Activated naive CD4-positive, alpha-beta T cell treated with anti-CD3 and anti-CD28 coated beads, Interleukin-2, amount 50 U/mL, for 16 hours (primary cell): ENCODE measurements at regions not wholly inside any gene's neighbourhood (a gene's known extent, or its start where the extent isn't known, plus 50 kb on each side); places are given as distances from the start of the nearest gene placed in this dataset.
"Not testable (repeated sequence)": the region's sequence is repeated elsewhere in the genome, so short reads cannot be mapped to it uniquely, and the experiment has no call there.

Experiments used
- DNase-seq: peaks from one replicate; pipeline ENCODE4 v3.0.0-alpha.2; 2020

- DNase-seq: no peak
These were observed 101.8 kb downstream of the NFKBIZ start for GRCh38 chr3:101950985-101951733.

- DNase-seq: no peak
These were observed 105.0 kb downstream of the NFKBIZ start for GRCh38 chr3:101954361-101954760.

- no peak for DNase-seq
These were observed 105.6 kb downstream of the NFKBIZ start for GRCh38 chr3:101954936-101955335.

GRCh38 chr3:101962055-101962454 is 112.7 kb downstream of the NFKBIZ start:
- no peak for DNase-seq

- peak; percentile 41 for DNase-seq
These were observed 114.6 kb downstream of the NFKBIZ start for GRCh38 chr3:101963902-101964362.

- DNase-seq: no peak
These were observed 115.5 kb downstream of the NFKBIZ start for GRCh38 chr3:101964861-101965260.

GRCh38 chr3:101966226-101966625 is 116.9 kb downstream of the NFKBIZ start:
- no peak for DNase-seq

GRCh38 chr3:101970212-101970611 is 120.9 kb downstream of the NFKBIZ start:
- no peak for DNase-seq

GRCh38 chr3:101970905-101971304 is 121.6 kb downstream of the NFKBIZ start:
- DNase-seq: no peak

- no peak for DNase-seq
These were observed 123.3 kb downstream of the NFKBIZ start for GRCh38 chr3:101972430-101973162.

- DNase-seq: no peak
These were observed 123.8 kb downstream of the NFKBIZ start for GRCh38 chr3:101973163-101973505.

GRCh38 chr3:101975415-101975814 is 126.1 kb downstream of the NFKBIZ start:
- not testable (repeated sequence) for DNase-seq

GRCh38 chr3:101976473-101976872 is 127.2 kb downstream of the NFKBIZ start:
- DNase-seq: no peak

GRCh38 chr3:101978348-101978747 is 129.0 kb downstream of the NFKBIZ start:
- no peak for DNase-seq

- DNase-seq: no peak
These were observed 129.7 kb downstream of the NFKBIZ start for GRCh38 chr3:101979033-101979432.

- DNase-seq: no peak
These were observed 135.0 kb downstream of the NFKBIZ start for GRCh38 chr3:101984356-101984755.

GRCh38 chr3:101988596-101988995 is 139.3 kb downstream of the NFKBIZ start:
- no peak for DNase-seq

GRCh38 chr3:101989578-101990200 is 140.4 kb downstream of the NFKBIZ start:
- no peak for DNase-seq

GRCh38 chr3:101992863-101993262 is 143.5 kb downstream of the NFKBIZ start:
- no peak for DNase-seq

- no peak for DNase-seq
These were observed 145.1 kb downstream of the NFKBIZ start for GRCh38 chr3:101994386-101994785.

- no peak for DNase-seq
These were observed 146.2 kb downstream of the NFKBIZ start for GRCh38 chr3:101995371-101996046.

GRCh38 chr3:101996832-101997231 is 147.5 kb downstream of the NFKBIZ start:
- DNase-seq: no peak

GRCh38 chr3:101998256-101998926 is 149.1 kb downstream of the NFKBIZ start:
- DNase-seq: no peak
